ENCODE measurements at regions not wholly inside any gene's neighbourhood (a gene's known extent, or its start where the extent isn't known, plus 50 kb on each side); places are given as distances from the start of the nearest gene placed in this dataset.
"Not testable (repeated sequence)": the region's sequence is repeated elsewhere in the genome, so short reads cannot be mapped to it uniquely, and the experiment has no call there.

GRCh38 chr7:72266-73057 lies 119.9 kb upstream of the FAM20C start:
- H3K4me2 ChIP-seq (ENCODE audit: insufficient read depth, low read length, poor library complexity, severe bottlenecking); H3K4ac ChIP-seq (ENCODE audit: low read length): not testable (repeated sequence)
- no CpG with 5 or more reads among the region's 17 CpGs for WGBS, 2 donors (ENCODE audit: extremely low coverage in 2 of 2, insufficient read length in 2 of 2, insufficient replicate concordance in 1 of 2)

DNA sequence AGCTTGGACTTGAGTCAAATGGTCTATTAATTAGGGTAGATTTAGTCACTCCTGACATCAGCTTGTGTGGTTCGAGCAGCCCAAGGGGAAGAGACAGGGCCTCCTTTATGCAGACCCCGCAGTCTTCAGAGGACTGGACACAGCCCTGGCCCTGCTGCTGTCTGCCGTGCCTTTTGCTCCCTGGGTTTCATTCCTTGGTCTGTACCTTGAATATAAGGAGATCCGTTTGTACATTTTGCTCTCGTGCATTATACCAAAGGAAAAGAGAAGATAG lies 119.4 kb upstream of the FAM20C start:
- H3K36me3 ChIP-seq (replicated peaks in 1 of 2; ENCODE audit: control insufficient read depth in 2 of 2, insufficient read depth in 2 of 2, low read length in 2 of 2) = not testable (repeated sequence)

More at GRCh38 chr7:72266-73057, 119.9 kb upstream of the FAM20C start:
- H3K79me1 ChIP-seq (ENCODE audit: low read depth, low read length); H2BK15ac ChIP-seq (ENCODE audit: low read length); H3K14ac ChIP-seq (ENCODE audit: low read length); H4K91ac ChIP-seq (ENCODE audit: low read depth, low read length, poor library complexity); H3K4me3 ChIP-seq (ENCODE audit: low read length in 2 of 2); H3K9ac ChIP-seq (ENCODE audit: low read depth, low read length, poor library complexity); H2AK5ac ChIP-seq (ENCODE audit: low read depth, low read length); H2BK12ac ChIP-seq (ENCODE audit: low read length); H3K36me3 ChIP-seq (replicated peaks in 1 of 2; ENCODE audit: control insufficient read depth in 2 of 2, insufficient read depth in 2 of 2, low read length in 2 of 2); H3K27me3 ChIP-seq (ENCODE audit: control insufficient read depth in 3 of 3, insufficient read depth in 3 of 3, low read depth in 1 of 3, low read length in 3 of 3); H2BK5ac ChIP-seq (ENCODE audit: low read length); H3K18ac ChIP-seq (ENCODE audit: low read length); H4K8ac ChIP-seq (ENCODE audit: low read depth, low read length); H3K23ac ChIP-seq (ENCODE audit: low read depth, low read length, poor library complexity); H2BK120ac ChIP-seq (ENCODE audit: low read depth, low read length); H3K9me3 ChIP-seq (replicated peaks in 1 of 2; ENCODE audit: control insufficient read depth in 2 of 2, insufficient read depth in 1 of 2, low read depth in 1 of 2, low read length in 2 of 2); H3K27ac ChIP-seq (replicated peaks; ENCODE audit: low read length); H2AFZ ChIP-seq (ENCODE audit: low read length); H3K4me1 ChIP-seq (ENCODE audit: control insufficient read depth in 2 of 2, insufficient read depth in 1 of 2, low read depth in 1 of 2, low read length in 2 of 2); DNase-seq (ENCODE audit: low spot score): not testable (repeated sequence)

DNA sequence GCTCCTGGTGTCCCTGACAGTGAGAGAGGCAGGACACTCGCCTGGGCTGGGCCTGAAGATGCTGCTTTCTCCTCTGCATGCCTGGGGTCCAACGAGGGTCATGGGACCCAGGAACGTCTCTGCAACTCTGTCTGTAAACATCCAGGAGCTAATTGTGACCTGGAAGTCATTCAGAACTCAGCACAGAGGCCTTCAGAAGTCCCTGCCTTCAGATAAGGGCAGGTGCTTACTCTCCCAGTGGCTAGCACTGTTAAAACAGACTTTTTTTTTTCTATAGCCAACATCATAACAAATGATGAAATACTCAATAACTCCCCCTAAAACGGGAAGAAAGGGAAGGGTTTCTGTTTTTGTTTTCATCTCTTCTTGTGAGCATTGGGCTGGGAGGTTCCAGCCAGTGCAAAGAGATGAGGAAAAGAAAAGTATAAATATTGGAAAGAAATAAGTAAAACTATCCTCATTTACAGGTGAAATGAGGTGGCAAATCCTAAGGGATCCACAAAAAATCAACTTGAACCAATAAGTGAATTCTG lies 118.3 kb upstream of the FAM20C start:
- DNase-seq (ENCODE audit: low spot score); H3K4me3 ChIP-seq (ENCODE audit: low read length in 2 of 2); H3K36me3 ChIP-seq (replicated peaks in 1 of 2; ENCODE audit: control insufficient read depth in 2 of 2, insufficient read depth in 2 of 2, low read length in 2 of 2); H3K9ac ChIP-seq (ENCODE audit: low read depth, low read length, poor library complexity); H2BK5ac ChIP-seq (ENCODE audit: low read length); H3K79me1 ChIP-seq (ENCODE audit: low read depth, low read length); H3K4me2 ChIP-seq (ENCODE audit: insufficient read depth, low read length, poor library complexity, severe bottlenecking); H2BK12ac ChIP-seq (ENCODE audit: low read length); H3K9me3 ChIP-seq (replicated peaks in 1 of 2; ENCODE audit: control insufficient read depth in 2 of 2, insufficient read depth in 1 of 2, low read depth in 1 of 2, low read length in 2 of 2); H3K23ac ChIP-seq (ENCODE audit: low read depth, low read length, poor library complexity); H3K14ac ChIP-seq (ENCODE audit: low read length); H2BK15ac ChIP-seq (ENCODE audit: low read length); H2BK120ac ChIP-seq (ENCODE audit: low read depth, low read length); H2AFZ ChIP-seq (ENCODE audit: low read length); H4K8ac ChIP-seq (ENCODE audit: low read depth, low read length); H3K4ac ChIP-seq (ENCODE audit: low read length); H3K18ac ChIP-seq (ENCODE audit: low read length); H3K27ac ChIP-seq (replicated peaks; ENCODE audit: low read length); H4K91ac ChIP-seq (ENCODE audit: low read depth, low read length, poor library complexity); H3K27me3 ChIP-seq (ENCODE audit: control insufficient read depth in 3 of 3, insufficient read depth in 3 of 3, low read depth in 1 of 3, low read length in 3 of 3); H3K4me1 ChIP-seq (ENCODE audit: control insufficient read depth in 2 of 2, insufficient read depth in 1 of 2, low read depth in 1 of 2, low read length in 2 of 2); H2AK5ac ChIP-seq (ENCODE audit: low read depth, low read length): not testable (repeated sequence)
- no CpG with 5 or more reads among the region's 4 CpGs for WGBS, 2 donors (ENCODE audit: extremely low coverage in 2 of 2, insufficient read length in 2 of 2, insufficient replicate concordance in 1 of 2)

More for the DNA sequence above, 119.4 kb upstream of the FAM20C start:
- DNase-seq (ENCODE audit: low spot score); H3K4ac ChIP-seq (ENCODE audit: low read length); H2AFZ ChIP-seq (ENCODE audit: low read length); H4K91ac ChIP-seq (ENCODE audit: low read depth, low read length, poor library complexity); H3K27ac ChIP-seq (replicated peaks; ENCODE audit: low read length); H2AK5ac ChIP-seq (ENCODE audit: low read depth, low read length); H2BK5ac ChIP-seq (ENCODE audit: low read length); H2BK15ac ChIP-seq (ENCODE audit: low read length); H3K18ac ChIP-seq (ENCODE audit: low read length); H3K4me1 ChIP-seq (ENCODE audit: control insufficient read depth in 2 of 2, insufficient read depth in 1 of 2, low read depth in 1 of 2, low read length in 2 of 2); H3K4me3 ChIP-seq (ENCODE audit: low read length in 2 of 2); H3K14ac ChIP-seq (ENCODE audit: low read length); H2BK12ac ChIP-seq (ENCODE audit: low read length); H3K4me2 ChIP-seq (ENCODE audit: insufficient read depth, low read length, poor library complexity, severe bottlenecking); H3K23ac ChIP-seq (ENCODE audit: low read depth, low read length, poor library complexity); H4K8ac ChIP-seq (ENCODE audit: low read depth, low read length); H3K9ac ChIP-seq (ENCODE audit: low read depth, low read length, poor library complexity); H3K27me3 ChIP-seq (ENCODE audit: control insufficient read depth in 3 of 3, insufficient read depth in 3 of 3, low read depth in 1 of 3, low read length in 3 of 3); H3K9me3 ChIP-seq (replicated peaks in 1 of 2; ENCODE audit: control insufficient read depth in 2 of 2, insufficient read depth in 1 of 2, low read depth in 1 of 2, low read length in 2 of 2); H2BK120ac ChIP-seq (ENCODE audit: low read depth, low read length); H3K79me1 ChIP-seq (ENCODE audit: low read depth, low read length): not testable (repeated sequence)
- no CpG with 5 or more reads among the region's 5 CpGs for WGBS, 2 donors (ENCODE audit: extremely low coverage in 2 of 2, insufficient read length in 2 of 2, insufficient replicate concordance in 1 of 2)

DNA sequence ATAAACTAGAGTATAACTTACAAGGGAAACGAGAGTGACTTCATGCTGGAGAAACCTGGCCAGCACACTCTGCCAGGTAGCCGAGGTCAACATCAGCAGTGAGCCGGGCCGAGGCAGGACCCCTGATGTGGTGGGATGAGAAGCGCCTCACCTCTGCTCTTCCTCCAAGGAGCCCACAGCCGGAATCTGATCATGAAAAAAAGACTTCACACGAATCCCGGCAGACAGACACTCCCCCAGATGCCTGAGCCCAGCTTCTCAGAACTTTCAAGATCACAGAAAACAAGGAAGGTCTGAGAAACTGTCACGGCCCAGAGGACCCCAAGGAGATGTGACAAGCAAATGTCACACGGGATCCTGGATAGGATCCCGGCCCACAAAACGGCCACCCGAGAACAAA lies 116.9 kb upstream of the FAM20C start:
- not testable (repeated sequence) for H3K27ac ChIP-seq (replicated peaks; ENCODE audit: low read length); H2AFZ ChIP-seq (ENCODE audit: low read length); H3K9ac ChIP-seq (ENCODE audit: low read depth, low read length, poor library complexity); H2AK5ac ChIP-seq (ENCODE audit: low read depth, low read length); H3K27me3 ChIP-seq (ENCODE audit: control insufficient read depth in 3 of 3, insufficient read depth in 3 of 3, low read depth in 1 of 3, low read length in 3 of 3); H3K4ac ChIP-seq (ENCODE audit: low read length); H3K23ac ChIP-seq (ENCODE audit: low read depth, low read length, poor library complexity); H4K91ac ChIP-seq (ENCODE audit: low read depth, low read length, poor library complexity); H3K4me2 ChIP-seq (ENCODE audit: insufficient read depth, low read length, poor library complexity, severe bottlenecking); H4K8ac ChIP-seq (ENCODE audit: low read depth, low read length); H3K4me3 ChIP-seq (ENCODE audit: low read length in 2 of 2); H2BK5ac ChIP-seq (ENCODE audit: low read length); H2BK120ac ChIP-seq (ENCODE audit: low read depth, low read length); H2BK12ac ChIP-seq (ENCODE audit: low read length); H3K18ac ChIP-seq (ENCODE audit: low read length); H3K79me1 ChIP-seq (ENCODE audit: low read depth, low read length); H3K4me1 ChIP-seq (ENCODE audit: control insufficient read depth in 2 of 2, insufficient read depth in 1 of 2, low read depth in 1 of 2, low read length in 2 of 2); H2BK15ac ChIP-seq (ENCODE audit: low read length); DNase-seq (ENCODE audit: low spot score); H3K36me3 ChIP-seq (replicated peaks in 1 of 2; ENCODE audit: control insufficient read depth in 2 of 2, insufficient read depth in 2 of 2, low read length in 2 of 2); H3K14ac ChIP-seq (ENCODE audit: low read length); H3K9me3 ChIP-seq (replicated peaks in 1 of 2; ENCODE audit: control insufficient read depth in 2 of 2, insufficient read depth in 1 of 2, low read depth in 1 of 2, low read length in 2 of 2)
- WGBS, 2 donors (ENCODE audit: extremely low coverage in 2 of 2, insufficient read length in 2 of 2, insufficient replicate concordance in 1 of 2) = no CpG with 5 or more reads among the region's 13 CpGs

Data from neuronal stem cell (in vitro differentiated cells).